ENCODE measurements at regions not wholly inside any gene's neighbourhood (a gene's known extent, or its start where the extent isn't known, plus 50 kb on each side); places are given as distances from the start of the nearest gene placed in this dataset.

- TF ChIP-seq, protein P1, sequence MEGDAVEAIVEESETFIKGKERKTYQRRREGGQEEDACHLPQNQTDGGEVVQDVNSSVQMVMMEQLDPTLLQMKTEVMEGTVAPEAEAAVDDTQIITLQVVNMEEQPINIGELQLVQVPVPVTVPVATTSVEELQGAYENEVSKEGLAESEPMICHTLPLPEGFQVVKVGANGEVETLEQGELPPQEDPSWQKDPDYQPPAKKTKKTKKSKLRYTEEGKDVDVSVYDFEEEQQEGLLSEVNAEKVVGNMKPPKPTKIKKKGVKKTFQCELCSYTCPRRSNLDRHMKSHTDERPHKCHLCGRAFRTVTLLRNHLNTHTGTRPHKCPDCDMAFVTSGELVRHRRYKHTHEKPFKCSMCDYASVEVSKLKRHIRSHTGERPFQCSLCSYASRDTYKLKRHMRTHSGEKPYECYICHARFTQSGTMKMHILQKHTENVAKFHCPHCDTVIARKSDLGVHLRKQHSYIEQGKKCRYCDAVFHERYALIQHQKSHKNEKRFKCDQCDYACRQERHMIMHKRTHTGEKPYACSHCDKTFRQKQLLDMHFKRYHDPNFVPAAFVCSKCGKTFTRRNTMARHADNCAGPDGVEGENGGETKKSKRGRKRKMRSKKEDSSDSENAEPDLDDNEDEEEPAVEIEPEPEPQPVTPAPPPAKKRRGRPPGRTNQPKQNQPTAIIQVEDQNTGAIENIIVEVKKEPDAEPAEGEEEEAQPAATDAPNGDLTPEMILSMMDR (IDR thresholded peaks at IDR 0.05; ENCODE audit: poor library complexity, severe bottlenecking), result no peak
- no peak for TF ChIP-seq SMC3 (conservative IDR thresholded peaks at IDR 0.05; ENCODE audit: poor library complexity)
- no peak for TF ChIP-seq RAD21 (conservative IDR thresholded peaks at IDR 0.05)
- TF ChIP-seq EP300 (conservative IDR thresholded peaks at IDR 0.05; ENCODE audit: poor library complexity, severe bottlenecking), result no peak
- TF ChIP-seq POLR2AphosphoS5 (IDR thresholded peaks at IDR 0.05), result no peak
- no peak for TF ChIP-seq TAF1 (IDR thresholded peaks at IDR 0.05; ENCODE audit: low read depth)
- TF ChIP-seq MXI1 (conservative IDR thresholded peaks at IDR 0.05; ENCODE audit: poor library complexity, severe bottlenecking), result no peak
- TF ChIP-seq EZH2 (IDR thresholded peaks at IDR 0.05; ENCODE audit: borderline replicate concordance, insufficient read depth, low read length, poor library complexity, severe bottlenecking), result no peak
- TF ChIP-seq, protein P2, sequence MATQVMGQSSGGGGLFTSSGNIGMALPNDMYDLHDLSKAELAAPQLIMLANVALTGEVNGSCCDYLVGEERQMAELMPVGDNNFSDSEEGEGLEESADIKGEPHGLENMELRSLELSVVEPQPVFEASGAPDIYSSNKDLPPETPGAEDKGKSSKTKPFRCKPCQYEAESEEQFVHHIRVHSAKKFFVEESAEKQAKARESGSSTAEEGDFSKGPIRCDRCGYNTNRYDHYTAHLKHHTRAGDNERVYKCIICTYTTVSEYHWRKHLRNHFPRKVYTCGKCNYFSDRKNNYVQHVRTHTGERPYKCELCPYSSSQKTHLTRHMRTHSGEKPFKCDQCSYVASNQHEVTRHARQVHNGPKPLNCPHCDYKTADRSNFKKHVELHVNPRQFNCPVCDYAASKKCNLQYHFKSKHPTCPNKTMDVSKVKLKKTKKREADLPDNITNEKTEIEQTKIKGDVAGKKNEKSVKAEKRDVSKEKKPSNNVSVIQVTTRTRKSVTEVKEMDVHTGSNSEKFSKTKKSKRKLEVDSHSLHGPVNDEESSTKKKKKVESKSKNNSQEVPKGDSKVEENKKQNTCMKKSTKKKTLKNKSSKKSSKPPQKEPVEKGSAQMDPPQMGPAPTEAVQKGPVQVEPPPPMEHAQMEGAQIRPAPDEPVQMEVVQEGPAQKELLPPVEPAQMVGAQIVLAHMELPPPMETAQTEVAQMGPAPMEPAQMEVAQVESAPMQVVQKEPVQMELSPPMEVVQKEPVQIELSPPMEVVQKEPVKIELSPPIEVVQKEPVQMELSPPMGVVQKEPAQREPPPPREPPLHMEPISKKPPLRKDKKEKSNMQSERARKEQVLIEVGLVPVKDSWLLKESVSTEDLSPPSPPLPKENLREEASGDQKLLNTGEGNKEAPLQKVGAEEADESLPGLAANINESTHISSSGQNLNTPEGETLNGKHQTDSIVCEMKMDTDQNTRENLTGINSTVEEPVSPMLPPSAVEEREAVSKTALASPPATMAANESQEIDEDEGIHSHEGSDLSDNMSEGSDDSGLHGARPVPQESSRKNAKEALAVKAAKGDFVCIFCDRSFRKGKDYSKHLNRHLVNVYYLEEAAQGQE (IDR thresholded peaks at IDR 0.05; ENCODE audit: borderline replicate concordance), result no peak
Observed at GRCh38 chr15:62899090-62899493, 143.5 kb upstream of the TPM1 start.
